ACHN (cell line): ENCODE measurements at regions not wholly inside any gene's neighbourhood (a gene's known extent, or its start where the extent isn't known, plus 50 kb on each side); places are given as distances from the start of the nearest gene placed in this dataset.
"Not testable (repeated sequence)": the region's sequence is repeated elsewhere in the genome, so short reads cannot be mapped to it uniquely, and the experiment has no call there.

Experiments
- DNase-seq: peaks from one replicate; pipeline ENCODE4 v3.0.0-alpha.2; 2015
- in situ Hi-C: cut with HindIII; loops from 2 replicates; pipeline ENCODE4 v1.10.0; 2017; ENCODE audit warnings: low sequenced_read_pairs, low pct_ligation_motif_present, low pct_unique_long_range_greater_than_20kb

DNA sequence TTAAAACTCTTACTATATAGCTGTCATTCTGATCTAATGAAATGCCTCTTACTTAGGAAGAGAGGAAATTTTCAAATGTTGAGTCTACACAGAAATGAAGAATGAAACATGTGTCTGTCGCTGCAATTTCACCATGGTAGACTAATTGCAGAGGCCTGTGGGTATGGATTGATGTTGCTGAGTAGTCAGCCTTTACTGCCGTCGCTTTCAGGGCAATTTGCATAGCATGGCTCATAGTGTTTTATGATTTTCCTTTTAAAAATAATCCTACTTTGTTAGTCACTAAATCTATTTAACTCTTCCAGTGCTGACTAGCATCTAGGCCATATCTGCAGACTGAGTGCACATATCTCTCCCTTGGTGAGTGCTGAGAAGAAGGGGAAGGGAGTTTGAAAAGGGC is 819.2 kb downstream of the SATB2 start:
- in situ Hi-C loops: no loop called here

DNA sequence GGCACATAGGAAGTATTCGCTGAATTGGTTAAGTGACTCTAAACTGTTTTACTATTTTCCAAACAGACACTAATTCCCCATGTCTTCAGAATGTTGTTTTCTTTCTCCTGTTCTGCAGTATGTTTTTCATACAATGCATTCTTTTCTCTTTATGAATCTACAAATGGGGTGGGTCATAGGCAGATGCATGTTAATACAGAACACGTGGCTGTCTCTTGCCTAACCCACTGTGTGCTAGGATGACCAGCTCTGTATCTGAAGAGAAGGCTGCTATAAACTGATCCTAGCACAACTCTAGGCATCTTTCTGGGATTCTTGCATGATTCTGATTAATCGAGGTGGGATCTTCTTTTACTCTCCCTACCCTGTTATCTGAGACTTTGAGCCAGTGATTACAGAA is 826.0 kb downstream of the PLCL1 start:
- in situ Hi-C loops: no loop called here
- no peak for DNase-seq

More for the DNA sequence above, 819.2 kb downstream of the SATB2 start:
- no peak for DNase-seq

DNA sequence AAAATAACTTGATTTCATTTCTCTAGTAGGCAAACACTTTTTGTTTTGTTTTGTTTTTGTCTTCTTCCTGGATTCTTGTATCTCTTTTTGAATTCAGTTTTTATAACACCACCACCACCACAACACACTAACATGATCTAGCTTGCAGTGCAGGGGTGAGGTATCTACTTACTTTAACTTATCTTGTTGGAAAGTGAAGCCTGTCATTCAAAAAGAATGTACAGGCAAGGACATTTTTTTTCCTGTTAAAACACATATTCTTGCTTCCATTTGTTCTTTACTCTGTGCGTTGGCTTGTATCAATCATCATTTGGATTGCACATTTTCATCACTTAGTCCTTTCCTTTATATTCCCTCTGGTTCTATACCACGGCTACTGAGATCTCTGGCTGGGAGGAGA is 824.2 kb downstream of the PLCL1 start:
- no peak for DNase-seq
- in situ Hi-C loops: no loop called here

DNA sequence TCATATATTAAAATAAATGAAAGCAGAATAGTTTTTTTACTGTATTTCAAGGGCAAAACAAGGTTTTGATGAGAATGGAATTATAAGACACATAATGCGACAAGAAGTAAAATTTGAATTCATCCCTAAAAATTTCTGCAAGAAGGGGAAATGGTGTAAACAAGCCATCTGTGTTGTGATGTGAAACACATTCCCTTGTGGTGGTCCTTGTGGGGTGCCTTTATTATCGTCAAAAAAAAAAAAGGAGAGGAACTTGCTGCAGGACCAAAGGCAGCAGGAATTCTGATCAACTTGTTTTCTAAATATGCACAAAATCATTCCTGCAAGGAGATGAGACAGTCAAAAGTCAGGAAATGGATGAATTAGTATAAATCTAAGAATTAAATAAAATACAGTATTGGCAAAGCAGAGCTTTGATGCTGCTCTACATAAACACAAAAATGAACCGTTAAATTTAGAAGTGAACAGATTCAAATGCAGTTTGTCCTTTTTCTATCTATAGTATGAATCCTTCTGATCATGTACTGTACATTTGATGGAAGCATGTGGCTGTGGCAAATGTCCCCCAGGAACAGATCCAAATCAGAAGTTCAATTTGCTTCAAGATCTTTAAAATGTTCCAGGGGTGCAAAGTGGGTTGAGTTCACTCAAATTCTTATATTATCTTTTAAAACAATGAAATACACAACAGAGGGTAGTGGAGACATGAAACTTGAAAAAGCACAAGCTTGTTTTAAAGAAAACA is 818.8 kb downstream of the PLCL1 start:
- in situ Hi-C loops: no loop called here
- no peak for DNase-seq

DNA sequence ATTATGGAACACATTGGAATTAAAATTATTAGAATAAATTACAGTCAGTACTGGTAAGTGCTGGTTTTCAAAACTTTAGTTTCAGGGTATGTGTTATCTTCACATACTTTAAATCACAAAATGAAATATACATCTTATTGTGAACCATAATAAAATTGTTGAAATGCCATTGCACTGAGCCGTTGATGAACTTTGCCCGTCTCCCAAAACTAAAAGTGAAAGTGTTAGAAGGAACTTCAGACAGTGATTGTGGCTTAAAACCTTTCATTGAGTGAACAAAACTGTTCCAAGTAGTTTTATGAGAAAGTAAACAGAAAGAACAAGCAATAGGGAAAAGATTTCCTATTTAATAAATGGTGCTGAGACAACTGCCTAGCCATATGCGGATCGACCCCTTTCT is 811.6 kb downstream of the PLCL1 start:
- in situ Hi-C loops: no loop called here
- peak; percentile 80 for DNase-seq

DNA sequence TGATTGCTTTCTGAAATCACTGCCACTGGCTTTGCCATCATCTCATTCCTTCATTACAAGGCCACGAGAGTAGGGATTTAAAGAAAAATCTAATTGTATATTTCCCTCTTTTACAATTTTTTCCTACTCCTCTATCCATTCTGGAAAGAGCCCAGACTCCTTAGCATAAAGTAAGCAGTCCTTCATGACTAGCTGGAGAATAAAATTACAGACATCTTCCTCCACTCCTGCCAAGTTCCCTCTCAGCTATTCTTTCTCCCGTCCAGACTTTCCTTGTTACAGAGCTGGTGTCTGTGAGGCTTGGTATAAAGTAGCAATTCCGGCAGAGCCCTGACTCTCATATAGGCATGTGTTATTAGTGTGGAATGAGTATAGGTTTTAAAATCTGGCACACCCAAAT is 806.8 kb downstream of the PLCL1 start:
- no peak for DNase-seq
- in situ Hi-C loops: no loop called here

DNA sequence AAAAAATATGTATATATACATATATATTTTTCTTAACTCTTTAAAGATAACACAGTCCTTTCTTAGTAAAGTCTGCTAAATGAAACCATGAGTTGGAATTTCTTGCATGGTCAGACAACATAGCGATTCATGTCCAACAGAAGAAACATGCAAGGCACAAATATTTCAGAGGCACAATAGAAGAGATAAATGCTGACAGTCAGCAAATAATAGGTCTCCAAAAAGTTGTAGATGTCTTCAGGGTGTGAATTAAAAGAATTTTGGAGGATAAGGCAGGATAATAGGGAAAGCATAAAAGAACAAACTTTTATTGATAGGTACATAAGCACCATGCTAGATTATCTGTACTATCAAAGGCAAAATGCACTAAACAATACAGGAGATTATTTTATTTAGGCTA is 800.2 kb downstream of the PLCL1 start:
- in situ Hi-C loops: no loop called here
- DNase-seq: no peak

DNA sequence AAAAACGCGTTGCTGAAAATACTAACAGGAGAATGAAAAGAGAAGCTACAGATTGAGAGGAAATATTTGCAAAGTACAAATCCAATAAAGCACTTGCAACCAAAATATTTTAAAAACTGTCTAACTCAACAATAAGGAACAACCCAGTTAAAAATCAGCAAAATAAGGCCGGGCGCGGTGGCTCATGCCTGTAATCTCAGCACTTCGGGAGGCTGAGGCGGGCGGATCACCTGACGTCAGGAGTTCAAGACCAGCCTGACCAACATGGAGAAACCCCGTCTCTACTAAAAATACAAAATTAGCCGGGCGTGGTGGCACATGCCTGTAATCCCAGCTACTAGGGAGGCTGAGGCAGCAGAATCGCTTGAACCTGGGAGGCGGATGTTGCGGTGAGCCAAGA is 798.6 kb downstream of the PLCL1 start:
- DNase-seq, in situ Hi-C loops: not testable (repeated sequence)

DNA sequence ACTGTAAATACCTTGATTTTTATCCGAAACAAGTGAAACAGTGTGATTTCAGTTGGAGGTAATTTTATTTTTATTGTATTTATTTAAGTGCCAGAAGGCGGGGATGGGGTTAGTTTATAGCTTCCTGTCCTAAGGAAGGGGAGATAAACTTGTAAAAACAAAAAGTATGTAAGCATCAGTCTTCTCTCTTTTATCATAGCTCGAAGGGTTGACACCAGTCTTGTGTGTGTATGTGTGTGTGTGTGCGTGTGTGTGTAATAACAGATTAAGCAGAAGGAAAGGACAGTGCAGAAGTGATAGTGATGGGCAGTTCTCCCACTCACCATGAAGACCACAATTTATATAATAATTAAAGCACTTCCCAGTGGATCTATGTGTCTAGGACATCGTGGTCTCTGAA is 793.3 kb downstream of the PLCL1 start:
- in situ Hi-C loops: no loop called here
- no peak for DNase-seq

DNA sequence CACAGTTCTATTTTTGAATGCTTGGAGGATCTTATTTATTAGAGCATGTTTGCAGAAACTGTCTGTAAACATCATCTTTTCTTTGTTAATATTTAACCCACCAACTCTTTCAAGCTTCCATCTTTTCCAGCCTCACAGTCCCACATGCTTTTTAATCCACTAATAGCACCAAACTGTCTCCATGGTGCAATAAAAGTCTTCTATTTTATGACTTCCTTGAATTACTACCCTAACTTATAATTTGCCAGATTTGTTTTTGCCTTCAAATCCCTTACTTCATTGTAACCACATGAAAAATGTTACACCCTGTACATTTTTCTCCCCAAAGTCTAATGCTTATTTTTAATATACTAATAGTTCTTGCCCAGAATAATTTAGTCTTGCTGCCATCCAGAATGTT is 792.6 kb downstream of the PLCL1 start:
- no peak for DNase-seq
- in situ Hi-C loops: no loop called here

DNA sequence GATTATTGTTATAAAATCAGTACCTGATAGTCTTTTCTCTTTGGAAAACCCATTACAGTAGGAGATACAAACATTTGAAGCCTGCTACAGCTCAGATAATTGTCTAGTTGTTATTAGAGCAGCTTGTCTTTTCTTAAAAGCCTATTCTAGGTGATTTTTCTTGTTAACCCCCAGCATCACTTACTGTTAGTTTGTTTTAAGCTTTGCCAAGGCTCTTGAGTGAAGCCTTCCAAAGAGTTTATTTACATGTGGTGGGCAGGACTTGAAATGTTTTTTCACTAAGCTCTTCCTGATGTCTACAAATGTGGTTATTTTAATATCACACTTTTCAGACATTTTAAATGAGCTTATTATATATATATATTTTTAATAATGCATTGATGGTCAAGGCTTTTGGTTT is 791.3 kb downstream of the PLCL1 start:
- in situ Hi-C loops: no loop called here
- no peak for DNase-seq

DNA sequence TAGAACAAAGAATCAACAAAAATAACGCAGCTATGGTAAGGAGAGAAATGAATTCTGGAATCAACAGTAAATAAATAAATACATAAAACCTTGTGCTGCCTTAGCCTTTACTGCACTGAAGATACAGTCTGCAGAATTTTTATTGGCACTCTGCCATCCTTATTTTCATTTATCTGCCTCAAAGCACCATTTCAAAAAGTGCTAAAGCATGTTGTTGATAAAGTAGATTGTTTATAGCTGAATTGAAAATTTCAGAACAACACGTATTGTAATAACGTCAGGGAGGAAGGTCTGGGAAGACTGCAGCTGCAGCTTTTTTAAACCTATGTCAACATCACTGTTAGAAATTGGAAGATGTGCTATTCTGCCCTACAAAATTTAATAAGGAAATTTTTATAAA is 787.2 kb downstream of the PLCL1 start:
- in situ Hi-C loops: no loop called here
- no peak for DNase-seq

DNA sequence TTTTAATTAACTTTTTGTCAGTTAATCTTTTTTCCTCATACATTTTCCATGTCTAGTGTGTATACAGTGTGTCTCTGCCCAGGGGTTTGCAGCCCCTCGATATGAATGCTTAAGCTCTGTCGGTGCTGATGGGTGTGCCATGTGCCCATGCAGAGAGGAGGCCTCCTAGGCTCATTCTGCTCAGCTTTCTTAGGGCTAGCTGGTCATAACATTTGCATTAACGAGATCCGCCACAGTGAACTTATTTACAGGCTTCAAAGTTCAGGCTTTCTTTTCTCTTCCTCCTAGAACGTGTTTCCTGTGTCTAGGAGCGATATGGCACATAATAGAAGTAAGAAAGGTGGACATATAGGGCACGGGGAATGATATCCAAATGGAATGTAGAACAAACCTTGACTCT is 783.3 kb downstream of the PLCL1 start:
- in situ Hi-C loops: no loop called here
- no peak for DNase-seq

DNA sequence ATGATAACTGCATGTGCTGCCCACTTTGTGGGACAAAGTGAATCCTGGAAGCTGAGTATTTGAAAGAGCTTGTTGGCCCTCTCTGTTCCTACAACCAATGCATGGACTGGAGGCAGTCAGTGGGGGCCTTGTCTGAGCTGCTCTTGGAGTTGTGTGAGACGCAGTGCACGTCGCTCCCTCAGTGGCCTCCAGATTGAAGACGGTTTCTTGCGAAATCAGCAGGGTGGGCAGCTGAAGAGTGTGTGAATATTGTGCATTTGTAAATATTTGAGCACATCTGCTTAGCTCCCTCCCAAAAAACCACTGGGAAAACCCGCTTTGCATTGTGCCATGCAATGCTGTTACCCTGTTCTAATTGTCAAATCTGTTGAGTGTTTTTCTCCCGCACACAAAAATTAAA is 782.8 kb downstream of the PLCL1 start:
- no peak for DNase-seq
- in situ Hi-C loops: no loop called here

DNA sequence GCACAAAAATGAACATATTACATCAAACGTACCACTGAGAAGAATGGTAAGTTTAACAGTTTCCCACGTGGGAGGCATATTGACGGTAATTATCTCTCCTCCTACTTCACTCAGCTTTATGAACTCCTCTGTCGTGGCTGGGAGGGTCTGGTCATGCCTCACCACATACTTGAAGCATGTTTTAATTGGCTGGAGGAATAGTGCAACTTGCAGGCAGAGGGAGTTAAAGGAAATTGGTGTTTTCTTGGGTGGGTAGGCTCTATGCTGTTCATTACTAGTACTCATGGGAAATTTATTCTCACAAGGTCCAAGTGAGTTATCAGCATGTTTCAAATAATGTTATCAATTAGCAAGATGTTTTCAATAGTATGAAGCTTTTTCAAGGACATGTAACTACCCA is 767.0 kb downstream of the PLCL1 start:
- no peak for DNase-seq
- in situ Hi-C loops: no loop called here

DNA sequence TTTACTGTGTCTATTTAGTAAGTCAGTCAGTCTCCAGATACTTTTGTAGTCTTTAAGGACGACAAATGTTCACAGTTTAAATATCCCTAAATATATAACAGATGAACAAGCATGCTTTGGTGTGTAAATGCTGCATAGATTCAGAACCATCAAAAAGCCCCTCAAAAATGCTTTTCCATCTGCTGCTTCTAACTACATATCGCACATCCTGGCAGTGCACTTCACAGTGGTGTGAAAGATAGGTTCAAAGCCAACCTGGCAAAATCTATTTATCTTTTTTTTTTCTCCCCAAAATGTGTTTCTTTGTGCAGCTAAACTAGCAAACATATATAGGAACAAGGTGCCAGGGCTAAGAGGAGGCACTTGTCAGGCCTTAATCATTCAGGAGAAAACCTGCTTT is 753.8 kb downstream of the PLCL1 start:
- DNase-seq: no peak
- in situ Hi-C loops: no loop called here

DNA sequence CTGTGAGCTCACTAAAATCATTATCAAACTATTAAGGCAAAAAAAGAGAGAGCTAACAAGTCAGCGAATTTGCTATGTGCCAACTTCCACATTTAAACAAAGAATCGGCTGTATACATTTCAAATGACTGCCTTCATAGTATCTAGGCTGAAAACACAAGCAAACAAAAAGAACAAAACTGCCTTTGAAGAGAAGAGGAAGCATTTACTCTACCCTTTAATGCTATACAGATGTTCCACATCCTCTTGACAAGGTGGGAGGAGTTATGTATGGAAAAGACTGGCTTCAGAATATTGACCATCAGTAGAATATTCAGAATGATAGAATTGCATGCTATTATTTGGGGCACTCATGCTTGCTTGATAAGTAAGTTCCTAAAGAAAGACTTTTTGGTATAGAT is 741.7 kb downstream of the PLCL1 start:
- no peak for DNase-seq
- in situ Hi-C loops: no loop called here

DNA sequence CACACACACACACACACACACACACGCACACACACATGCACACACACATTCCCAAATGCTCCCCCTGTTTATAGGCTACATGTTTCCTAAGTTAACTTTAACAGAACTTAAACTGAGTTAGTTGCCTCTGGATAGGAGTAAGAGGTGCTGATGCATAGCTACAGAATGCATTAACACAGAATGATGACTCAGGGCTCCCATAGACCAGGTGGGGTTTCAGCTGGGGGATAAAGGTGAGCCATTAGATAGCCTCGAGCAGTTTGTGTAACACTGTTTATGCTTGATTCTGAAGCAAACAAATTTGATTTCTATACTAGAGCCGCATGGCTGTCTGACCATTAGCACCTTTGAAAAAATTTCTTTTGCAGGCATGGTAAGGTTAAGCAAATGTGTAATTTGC is 741.0 kb downstream of the PLCL1 start:
- no peak for DNase-seq
- in situ Hi-C loops: no loop called here

DNA sequence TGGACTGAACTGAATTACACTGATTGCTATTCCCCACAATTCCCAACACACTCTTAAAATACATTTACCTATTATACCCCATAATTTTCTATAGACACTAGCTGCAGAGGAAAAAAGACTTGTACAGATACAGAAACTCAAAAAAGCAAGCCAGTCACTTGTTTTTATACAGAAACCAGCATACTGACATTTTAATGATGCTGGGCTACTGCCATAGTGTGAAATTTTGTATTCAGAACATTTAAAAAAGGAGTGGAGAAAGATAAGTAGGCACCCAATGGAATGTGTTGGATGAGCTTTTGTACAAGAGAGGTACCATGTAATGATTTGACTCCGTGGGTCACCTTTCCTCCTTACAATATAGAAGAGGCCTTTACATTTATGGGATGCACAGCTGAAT is 740.1 kb downstream of the PLCL1 start:
- in situ Hi-C loops: no loop called here
- no peak for DNase-seq

DNA sequence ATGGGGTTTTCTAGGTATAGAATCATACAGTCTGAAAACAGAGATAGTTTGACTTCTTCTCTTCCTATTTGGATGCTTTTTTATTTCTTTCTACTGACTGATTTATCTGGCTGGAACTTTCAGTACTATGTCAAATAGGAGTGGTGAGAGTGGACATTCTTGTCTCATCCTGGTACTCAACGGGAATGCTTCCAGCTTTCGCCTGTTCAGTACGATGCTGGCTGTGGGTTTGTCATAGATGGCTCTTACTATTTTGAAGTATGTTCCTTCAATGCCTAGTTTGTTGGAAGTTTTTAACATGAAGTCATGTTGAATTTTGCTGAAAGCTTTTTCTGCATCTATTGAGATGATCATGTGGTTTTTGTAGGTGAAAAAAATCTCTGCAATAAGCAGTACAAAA is 730.4 kb downstream of the PLCL1 start:
- in situ Hi-C loops: no loop called here
- no peak for DNase-seq
